Right renal cortex interstitium (tissue), 3 donors: ENCODE measurements at regions not wholly inside any gene's neighbourhood (a gene's known extent, or its start where the extent isn't known, plus 50 kb on each side); places are given as distances from the start of the nearest gene placed in this dataset.

Experiments used
- DNase-seq, 3 donors: peaks; one replicate each; pipeline ENCODE4 v3.0.0-alpha.2; 2013; ENCODE audit warnings: low read depth in 3 of 3, low spot score in 2 of 3

GRCh38 chr2:158732573-158733429 lies 62.3 kb upstream of the DAPL1 start:
- DNase-seq = no peak

GRCh38 chr2:158733430-158733755 lies 61.7 kb upstream of the DAPL1 start:
- no peak for DNase-seq

- no peak for DNase-seq
These were observed 60.7 kb upstream of the DAPL1 start for GRCh38 chr2:158734442-158734841.

- DNase-seq = no peak
These were observed 59.1 kb upstream of the DAPL1 start for GRCh38 chr2:158735822-158736580.

- DNase-seq = no peak
These were observed 56.8 kb upstream of the DAPL1 start for GRCh38 chr2:158738363-158738762.

- no peak for DNase-seq
These were observed 55.0 kb upstream of the DAPL1 start for GRCh38 chr2:158740127-158740526.

- DNase-seq = no peak
These were observed 54.5 kb upstream of the DAPL1 start for GRCh38 chr2:158740621-158741020.

GRCh38 chr2:158741625-158742024 lies 53.5 kb upstream of the DAPL1 start:
- no peak for DNase-seq

- no peak for DNase-seq
These were observed 52.6 kb upstream of the DAPL1 start for GRCh38 chr2:158742536-158742935.

GRCh38 chr2:158743466-158743865 lies 51.7 kb upstream of the DAPL1 start:
- no peak for DNase-seq

GRCh38 chr2:158743879-158744278 lies 51.2 kb upstream of the DAPL1 start:
- DNase-seq = no peak

GRCh38 chr2:158745067-158745865 lies 49.9 kb upstream of the DAPL1 start:
- DNase-seq = peak in 1 of 3 donors; percentile 61
